ENCODE measurements at regions not wholly inside any gene's neighbourhood (a gene's known extent, or its start where the extent isn't known, plus 50 kb on each side); places are given as distances from the start of the nearest gene placed in this dataset.
"Not testable (repeated sequence)": the region's sequence is repeated elsewhere in the genome, so short reads cannot be mapped to it uniquely, and the experiment has no call there.

DNA sequence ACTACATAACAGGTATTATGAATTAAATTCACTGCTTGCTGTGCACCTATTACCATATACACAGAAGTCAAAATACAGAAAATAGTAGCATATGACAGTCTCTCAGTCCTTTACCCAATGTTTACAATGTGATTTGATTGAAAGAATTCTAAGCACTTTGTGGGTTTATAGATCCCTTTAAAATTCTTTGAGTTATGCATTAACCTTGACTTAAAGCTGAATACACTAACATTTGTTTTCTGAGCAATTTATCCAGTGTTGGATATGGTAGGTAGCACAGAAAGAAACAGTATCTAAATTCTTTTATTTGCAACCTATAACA lies 230.8 kb upstream of the DDI1 start:
- DNase-seq (ENCODE audit: low read depth, low spot score) = no peak

DNA sequence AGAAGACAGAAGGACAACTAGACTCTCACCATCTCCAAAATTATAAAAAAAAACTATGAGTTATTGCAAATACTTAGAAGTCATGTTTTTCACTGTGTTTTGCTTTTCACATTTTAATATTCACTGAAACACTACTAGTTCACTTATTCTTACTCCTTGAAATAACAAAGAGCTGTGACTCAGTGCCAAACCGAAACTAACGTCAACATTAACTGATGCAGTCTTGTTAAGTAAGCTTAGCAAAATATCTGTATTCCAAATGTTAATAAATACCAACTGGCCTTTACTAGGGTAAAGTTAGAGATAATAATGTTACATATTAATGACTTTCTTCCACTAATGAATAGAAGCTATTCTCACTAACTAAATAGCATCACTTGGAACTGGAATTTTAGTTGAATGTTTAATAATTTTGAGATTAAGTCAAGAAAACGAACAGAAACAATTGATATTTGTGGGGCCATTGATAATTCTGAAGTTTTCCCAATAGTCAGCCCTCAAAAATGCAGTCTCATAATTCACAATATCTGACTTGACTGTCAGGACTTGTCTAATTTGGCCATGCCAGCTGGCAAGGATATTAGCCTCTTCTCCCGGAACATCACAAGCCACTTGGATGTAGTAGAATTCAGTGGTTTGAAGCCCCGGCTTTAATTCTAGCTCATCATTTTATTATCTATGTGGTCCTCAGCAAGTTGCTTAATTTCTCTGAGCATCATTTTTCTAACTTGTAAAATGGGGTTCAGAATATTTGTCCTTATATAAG lies 230.1 kb upstream of the DDI1 start:
- DNase-seq (ENCODE audit: low read depth, low spot score) = peak; percentile 82

GRCh38 chr11:103807806-103808205 lies 228.6 kb upstream of the DDI1 start:
- DNase-seq (ENCODE audit: low read depth, low spot score) = peak; percentile 65

DNA sequence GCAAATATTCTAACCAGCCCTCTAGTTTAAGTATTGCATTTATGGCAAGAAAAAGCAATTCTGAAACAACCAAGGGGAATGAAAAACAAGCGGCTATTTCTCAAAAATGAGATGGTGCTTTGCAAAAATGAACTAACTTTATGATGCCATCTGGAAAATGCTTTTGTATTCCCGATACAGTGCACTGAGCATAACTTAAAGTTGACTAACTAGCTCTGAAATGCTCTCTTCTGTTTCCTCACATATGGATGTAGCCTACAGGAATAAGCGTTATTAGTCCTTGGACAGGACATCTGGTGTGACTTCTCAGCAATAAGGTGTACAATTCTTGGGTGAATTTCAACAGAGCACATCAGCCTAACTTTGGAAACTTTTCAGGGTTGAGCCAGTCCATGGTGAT lies 228.2 kb upstream of the DDI1 start:
- no peak for DNase-seq (ENCODE audit: low read depth, low spot score)

- DNase-seq (ENCODE audit: low read depth, low spot score) = no peak
These were observed 224.5 kb upstream of the DDI1 start for GRCh38 chr11:103811870-103812455.

DNA sequence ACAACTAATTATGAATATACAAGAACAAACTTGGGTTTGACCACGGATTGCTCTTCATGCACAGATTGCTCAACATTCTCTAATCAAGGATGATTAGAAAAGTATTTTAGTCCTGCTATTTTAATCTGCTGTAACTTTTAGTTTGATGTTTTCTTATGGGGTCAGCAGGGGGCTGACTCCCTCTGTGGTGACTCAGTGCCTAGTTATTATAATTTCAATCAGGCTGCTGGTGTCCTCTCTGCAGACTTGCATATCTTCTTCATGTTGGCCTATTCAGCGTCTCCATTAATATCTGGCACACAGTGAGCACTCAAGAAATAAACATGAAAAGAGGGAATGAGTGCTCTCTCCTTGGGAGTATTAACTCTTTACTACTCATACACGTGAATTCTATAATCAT lies 223.8 kb upstream of the DDI1 start:
- DNase-seq (ENCODE audit: low read depth, low spot score) = no peak

GRCh38 chr11:103820345-103820744 lies 216.1 kb upstream of the DDI1 start:
- DNase-seq (ENCODE audit: low read depth, low spot score) = not testable (repeated sequence)

DNA sequence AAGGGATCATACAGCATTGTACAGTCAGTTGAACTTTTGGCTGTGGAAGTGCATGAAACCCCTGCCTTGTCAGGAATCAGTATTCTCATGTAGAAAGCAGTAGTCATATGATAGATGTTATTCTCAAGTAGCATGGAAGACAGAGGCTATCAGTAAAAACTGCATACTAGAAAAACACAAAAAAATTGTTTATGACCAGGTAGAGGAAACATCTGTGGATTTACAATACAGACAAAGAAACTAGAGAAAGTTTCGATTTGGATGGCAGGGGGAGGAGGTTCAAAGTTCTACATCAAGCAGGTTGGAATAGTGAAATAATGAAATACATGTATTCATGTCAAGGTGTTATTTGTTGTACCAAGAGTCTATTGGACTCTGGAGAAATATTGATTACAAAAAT lies 212.3 kb upstream of the DDI1 start:
- DNase-seq (ENCODE audit: low read depth, low spot score) = no peak

GRCh38 chr11:103825469-103825868 lies 211.0 kb upstream of the DDI1 start:
- DNase-seq (ENCODE audit: low read depth, low spot score) = no peak

GRCh38 chr11:103826856-103827255 lies 209.6 kb upstream of the DDI1 start:
- no peak for DNase-seq (ENCODE audit: low read depth, low spot score)

DNA sequence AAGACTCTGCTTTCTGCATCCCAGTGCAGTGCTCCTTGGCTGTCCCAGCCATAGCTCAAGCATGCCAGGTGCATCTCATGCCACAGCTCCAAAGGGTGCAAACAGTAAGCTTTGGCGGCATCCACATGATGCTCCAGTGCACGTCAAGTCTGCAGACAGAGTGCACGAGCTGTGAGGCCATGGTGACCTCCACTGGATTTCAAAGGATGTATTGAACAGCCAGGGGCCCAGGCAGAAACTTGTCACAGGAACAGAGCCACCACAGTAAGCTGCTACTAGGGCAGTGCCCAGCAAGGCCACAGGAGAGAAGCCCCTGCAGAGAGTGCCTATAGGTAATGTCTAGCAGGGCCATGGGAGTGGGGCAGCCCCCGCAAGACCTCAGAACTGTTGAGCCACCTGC lies 206.8 kb upstream of the DDI1 start:
- no peak for DNase-seq (ENCODE audit: low read depth, low spot score)

- no peak for DNase-seq (ENCODE audit: low read depth, low spot score)
These were observed 206.2 kb upstream of the DDI1 start for GRCh38 chr11:103830205-103830604.

- DNase-seq (ENCODE audit: low read depth, low spot score) = no peak
These were observed 203.7 kb upstream of the DDI1 start for GRCh38 chr11:103832762-103833161.

DNA sequence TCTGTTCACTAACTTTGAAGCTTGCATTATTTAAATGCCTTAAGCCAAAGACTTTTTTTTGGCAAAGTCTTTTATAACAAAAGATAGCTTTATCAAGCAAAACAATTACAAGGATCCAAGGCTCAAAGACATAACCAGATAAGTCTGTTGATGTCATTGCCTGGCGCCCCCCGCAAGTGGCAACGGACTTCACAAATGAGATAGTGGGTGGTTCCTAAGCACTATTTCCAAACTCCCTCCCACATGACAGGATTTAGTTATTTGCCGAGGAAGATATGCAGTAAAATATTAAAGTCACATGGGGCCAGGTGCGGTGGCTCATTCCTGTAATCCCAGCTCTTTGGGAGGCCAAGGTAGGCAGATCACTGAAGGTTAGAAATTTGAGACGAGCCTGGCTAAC lies 194.2 kb upstream of the DDI1 start:
- no peak for DNase-seq (ENCODE audit: low read depth, low spot score)

- DNase-seq (ENCODE audit: low read depth, low spot score) = no peak
These were observed 193.6 kb upstream of the DDI1 start for GRCh38 chr11:103842795-103843194.

DNA sequence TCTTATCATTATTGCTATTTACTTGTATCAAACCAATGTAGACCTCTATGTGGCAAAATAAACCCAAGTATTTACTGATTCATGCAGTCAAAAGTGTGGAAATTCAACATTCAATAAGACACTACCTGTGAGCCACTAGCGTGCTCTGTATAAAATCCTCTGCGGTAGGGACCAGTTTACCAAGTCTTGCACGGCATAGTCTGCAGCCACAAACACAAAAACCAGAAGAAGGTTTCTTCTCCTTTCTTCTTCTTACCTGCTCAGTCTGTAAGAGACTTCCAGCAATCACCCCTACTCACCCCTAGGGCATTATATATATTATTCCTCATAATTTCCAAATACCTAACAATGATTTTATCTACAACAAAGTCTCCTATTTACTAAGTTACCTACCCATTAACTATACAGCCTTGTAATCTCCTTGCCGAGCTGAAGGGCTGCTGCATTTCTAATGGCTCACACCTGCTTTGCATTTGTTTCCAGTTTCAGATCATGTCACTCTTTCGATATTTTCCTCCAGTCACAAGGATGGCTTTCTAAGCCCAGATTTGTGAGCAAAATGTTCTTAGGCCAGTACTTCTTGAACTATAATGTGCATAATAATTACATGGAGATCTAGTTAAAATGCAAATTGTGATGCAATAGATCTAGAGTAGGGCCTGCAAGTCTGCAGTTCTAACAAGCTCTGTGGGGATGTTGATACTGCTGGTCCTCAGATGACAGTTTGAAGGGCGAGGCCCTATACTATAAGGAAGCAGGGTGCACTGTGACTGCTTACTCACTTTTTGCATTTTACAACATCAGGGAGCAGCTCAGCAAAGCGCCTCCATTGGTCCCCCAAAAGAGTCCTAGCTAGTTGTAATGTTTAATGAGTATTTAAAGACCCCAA lies 191.9 kb upstream of the DDI1 start:
- no peak for DNase-seq (ENCODE audit: low read depth, low spot score)

- peak; percentile 34 for DNase-seq (ENCODE audit: low read depth, low spot score)
These were observed 191.1 kb upstream of the DDI1 start for GRCh38 chr11:103845331-103845730.

- no peak for DNase-seq (ENCODE audit: low read depth, low spot score)
These were observed 187.8 kb upstream of the DDI1 start for GRCh38 chr11:103848686-103849085.

DNA sequence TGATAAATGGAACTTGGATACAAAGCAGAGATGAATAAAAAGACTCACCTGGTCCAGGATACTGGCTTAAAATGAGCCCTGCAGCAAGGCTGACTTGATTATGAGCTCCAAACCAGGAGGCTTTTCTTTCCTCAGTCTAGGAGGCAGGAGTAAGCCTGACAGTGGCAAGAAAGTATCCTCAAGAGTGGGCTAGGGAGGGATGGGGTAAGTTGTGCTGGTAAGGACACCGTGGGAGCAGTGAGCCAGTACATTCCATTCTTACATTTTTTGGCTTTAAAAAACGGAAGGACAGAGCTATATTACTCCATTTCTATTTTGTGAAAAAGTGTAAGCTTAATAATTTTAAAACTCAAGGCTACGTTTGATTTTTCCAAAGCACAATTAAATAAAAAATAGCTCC lies 187.1 kb upstream of the DDI1 start:
- peak; percentile 15 for DNase-seq (ENCODE audit: low read depth, low spot score)

GRCh38 chr11:103850419-103851165 lies 185.8 kb upstream of the DDI1 start:
- peak; percentile 42 for DNase-seq (ENCODE audit: low read depth, low spot score)

- peak; percentile 72 for DNase-seq (ENCODE audit: low read depth, low spot score)
These were observed 185.2 kb upstream of the DDI1 start for GRCh38 chr11:103851166-103851651.
